ENCODE measurements at regions not wholly inside any gene's neighbourhood (a gene's known extent, or its start where the extent isn't known, plus 50 kb on each side); places are given as distances from the start of the nearest gene placed in this dataset.

DNA sequence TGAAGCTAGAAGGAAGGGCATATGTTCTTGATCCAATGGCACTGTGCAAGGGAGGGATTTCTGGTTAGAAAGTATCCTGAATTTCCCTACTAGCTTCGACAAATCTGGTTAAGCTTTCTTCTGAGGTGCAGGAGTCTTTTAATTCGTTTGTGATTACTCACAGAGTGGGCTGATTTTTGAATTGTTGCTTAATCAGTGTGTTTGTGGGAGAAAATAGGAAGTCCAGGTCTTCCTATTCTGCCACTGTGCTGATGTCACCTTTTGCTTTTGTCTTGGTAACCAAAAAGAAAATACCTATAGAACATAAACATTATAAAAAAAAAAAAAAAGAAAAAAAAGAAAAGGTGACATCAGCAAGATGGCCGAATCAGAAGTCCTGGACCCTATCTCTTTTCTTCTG lies 1008.6 kb downstream of the TSN start:
- ChIA-PET CTCF (no interaction called here), POLR2A (no interaction called here)
- TF ChIP-seq ZNF561 (tag by site-specific recombination; IDR thresholded peaks at IDR 0.05; ENCODE audit: borderline replicate concordance) (no peak), ZNF664 (tag by site-specific recombination; IDR thresholded peaks at IDR 0.05) (no peak), ZNF529 (tag by site-specific recombination; IDR thresholded peaks at IDR 0.05; ENCODE audit: insufficient replicate concordance) (no peak), ZNF423 (tag by site-specific recombination; IDR thresholded peaks at IDR 0.05) (no peak), KLF10 (tag by site-specific recombination; IDR thresholded peaks at IDR 0.05) (no peak), ZNF701 (tag by site-specific recombination; IDR thresholded peaks at IDR 0.05) (no peak), SCRT1 (tag by site-specific recombination; IDR thresholded peaks at IDR 0.05; ENCODE audit: borderline replicate concordance) (no peak), SALL2 (tag by site-specific recombination; IDR thresholded peaks at IDR 0.05; ENCODE audit: borderline replicate concordance) (no peak), KLF16 (tag by site-specific recombination; IDR thresholded peaks at IDR 0.05) (no peak), HOXD13 (CRISPR knock-in tag; IDR thresholded peaks at IDR 0.05; ENCODE audit: borderline replicate concordance) (no peak), ZNF155 (tag by site-specific recombination; IDR thresholded peaks at IDR 0.05) (no peak), ZNF311 (tag by site-specific recombination; IDR thresholded peaks at IDR 0.05; ENCODE audit: borderline replicate concordance) (no peak), ZNF513 (tag by site-specific recombination; IDR thresholded peaks at IDR 0.05) (no peak), PRDM2 (tag by site-specific recombination; IDR thresholded peaks at IDR 0.05; ENCODE audit: borderline replicate concordance) (no peak), ZNF138 (tag by site-specific recombination; IDR thresholded peaks at IDR 0.05; ENCODE audit: borderline replicate concordance) (no peak), ZNF544 (tag by site-specific recombination; IDR thresholded peaks at IDR 0.05) (no peak), ZNF677 (tag by site-specific recombination; IDR thresholded peaks at IDR 0.05) (no peak)
- TF ChIP-seq, protein P1, sequence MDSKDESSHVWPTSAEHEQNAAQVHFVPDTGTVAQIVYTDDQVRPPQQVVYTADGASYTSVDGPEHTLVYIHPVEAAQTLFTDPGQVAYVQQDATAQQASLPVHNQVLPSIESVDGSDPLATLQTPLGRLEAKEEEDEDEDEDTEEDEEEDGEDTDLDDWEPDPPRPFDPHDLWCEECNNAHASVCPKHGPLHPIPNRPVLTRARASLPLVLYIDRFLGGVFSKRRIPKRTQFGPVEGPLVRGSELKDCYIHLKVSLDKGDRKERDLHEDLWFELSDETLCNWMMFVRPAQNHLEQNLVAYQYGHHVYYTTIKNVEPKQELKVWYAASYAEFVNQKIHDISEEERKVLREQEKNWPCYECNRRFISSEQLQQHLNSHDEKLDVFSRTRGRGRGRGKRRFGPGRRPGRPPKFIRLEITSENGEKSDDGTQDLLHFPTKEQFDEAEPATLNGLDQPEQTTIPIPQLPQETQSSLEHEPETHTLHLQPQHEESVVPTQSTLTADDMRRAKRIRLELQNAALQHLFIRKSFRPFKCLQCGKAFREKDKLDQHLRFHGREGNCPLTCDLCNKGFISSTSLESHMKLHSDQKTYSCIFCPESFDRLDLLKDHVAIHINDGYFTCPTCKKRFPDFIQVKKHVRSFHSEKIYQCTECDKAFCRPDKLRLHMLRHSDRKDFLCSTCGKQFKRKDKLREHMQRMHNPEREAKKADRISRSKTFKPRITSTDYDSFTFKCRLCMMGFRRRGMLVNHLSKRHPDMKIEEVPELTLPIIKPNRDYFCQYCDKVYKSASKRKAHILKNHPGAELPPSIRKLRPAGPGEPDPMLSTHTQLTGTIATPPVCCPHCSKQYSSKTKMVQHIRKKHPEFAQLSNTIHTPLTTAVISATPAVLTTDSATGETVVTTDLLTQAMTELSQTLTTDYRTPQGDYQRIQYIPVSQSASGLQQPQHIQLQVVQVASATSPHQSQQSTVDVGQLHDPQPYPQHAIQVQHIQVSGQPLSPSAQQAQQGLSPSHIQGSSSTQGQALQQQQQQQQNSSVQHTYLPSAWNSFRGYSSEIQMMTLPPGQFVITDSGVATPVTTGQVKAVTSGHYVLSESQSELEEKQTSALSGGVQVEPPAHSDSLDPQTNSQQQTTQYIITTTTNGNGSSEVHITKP (tag by site-specific recombination; IDR thresholded peaks at IDR 0.05), result no peak
- TF ChIP-seq, protein P2, sequence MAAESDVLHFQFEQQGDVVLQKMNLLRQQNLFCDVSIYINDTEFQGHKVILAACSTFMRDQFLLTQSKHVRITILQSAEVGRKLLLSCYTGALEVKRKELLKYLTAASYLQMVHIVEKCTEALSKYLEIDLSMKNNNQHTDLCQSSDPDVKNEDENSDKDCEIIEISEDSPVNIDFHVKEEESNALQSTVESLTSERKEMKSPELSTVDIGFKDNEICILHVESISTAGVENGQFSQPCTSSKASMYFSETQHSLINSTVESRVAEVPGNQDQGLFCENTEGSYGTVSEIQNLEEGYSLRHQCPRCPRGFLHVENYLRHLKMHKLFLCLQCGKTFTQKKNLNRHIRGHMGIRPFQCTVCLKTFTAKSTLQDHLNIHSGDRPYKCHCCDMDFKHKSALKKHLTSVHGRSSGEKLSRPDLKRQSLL (tag by site-specific recombination; IDR thresholded peaks at IDR 0.05), result no peak
- no peaks in the 10 kb centered on the region for H3K4me1 ChIP-seq (ENCODE audit: control insufficient read depth, insufficient read depth, low read length)
- no peaks in the 10 kb centered on the region for H3K9me3 ChIP-seq (ENCODE audit: control insufficient read depth, insufficient read depth, low read depth, low read length)
- H3K27ac ChIP-seq (ENCODE audit: extremely low read depth, low read depth, low read length), result no peak overlapping the region
- no peaks in the 10 kb centered on the region for H3K36me3 ChIP-seq (ENCODE audit: control insufficient read depth in 2 of 2, insufficient read depth in 1 of 2, low read length in 2 of 2)
- no peak overlapping the region for H3K4me3 ChIP-seq (ENCODE audit: low read depth, low read length)
